Activated CD4-positive, CD25-positive, alpha-beta regulatory T cell treated with anti-CD3 and anti-CD28 coated beads, Interleukin-2, amount 50 U/mL, for 16 hours (primary cell): ENCODE measurements at regions not wholly inside any gene's neighbourhood (a gene's known extent, or its start where the extent isn't known, plus 50 kb on each side); places are given as distances from the start of the nearest gene placed in this dataset.
"Not testable (repeated sequence)": the region's sequence is repeated elsewhere in the genome, so short reads cannot be mapped to it uniquely, and the experiment has no call there.

Experiments
- DNase-seq: peaks from one replicate; pipeline ENCODE4 v3.0.0-alpha.2; 2020; ENCODE audit warnings: low read depth, low spot score

GRCh38 chr2:105497094-105497493 lies 98.2 kb upstream of the FHL2 start:
- no peak for DNase-seq

GRCh38 chr2:105496271-105496670 lies 97.4 kb upstream of the FHL2 start:
- no peak for DNase-seq

GRCh38 chr2:105494683-105495425 lies 96.0 kb upstream of the FHL2 start:
- DNase-seq: no peak

DNA sequence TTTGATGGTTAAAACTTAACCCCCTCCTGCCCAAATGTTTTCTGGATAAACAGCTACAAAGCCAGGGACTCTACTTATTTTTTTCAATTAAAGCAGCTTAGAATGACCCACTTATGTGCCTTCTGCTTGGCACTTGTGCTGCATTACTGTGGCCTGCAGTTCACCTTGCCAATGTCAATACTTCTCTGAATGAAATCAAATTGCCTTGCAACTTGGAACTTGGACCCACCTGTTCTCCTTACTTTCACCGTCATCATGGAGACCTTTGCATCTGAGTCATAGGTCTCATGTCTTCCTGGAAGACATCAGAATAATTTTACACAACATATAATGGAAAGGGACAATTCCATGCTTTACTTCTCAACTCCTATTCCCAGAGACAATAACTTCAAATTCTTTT lies 92.1 kb upstream of the FHL2 start:
- DNase-seq: no peak

GRCh38 chr2:105490204-105490603 lies 91.4 kb upstream of the FHL2 start:
- no peak for DNase-seq

GRCh38 chr2:105489168-105489878 lies 90.5 kb upstream of the FHL2 start:
- no peak for DNase-seq

GRCh38 chr2:105488285-105488684 lies 89.4 kb upstream of the FHL2 start:
- DNase-seq: no peak

- no peak for DNase-seq
Observed at GRCh38 chr2:105487142-105488069, 88.6 kb upstream of the FHL2 start.

GRCh38 chr2:105486762-105487141 lies 87.9 kb upstream of the FHL2 start:
- no peak for DNase-seq

DNA sequence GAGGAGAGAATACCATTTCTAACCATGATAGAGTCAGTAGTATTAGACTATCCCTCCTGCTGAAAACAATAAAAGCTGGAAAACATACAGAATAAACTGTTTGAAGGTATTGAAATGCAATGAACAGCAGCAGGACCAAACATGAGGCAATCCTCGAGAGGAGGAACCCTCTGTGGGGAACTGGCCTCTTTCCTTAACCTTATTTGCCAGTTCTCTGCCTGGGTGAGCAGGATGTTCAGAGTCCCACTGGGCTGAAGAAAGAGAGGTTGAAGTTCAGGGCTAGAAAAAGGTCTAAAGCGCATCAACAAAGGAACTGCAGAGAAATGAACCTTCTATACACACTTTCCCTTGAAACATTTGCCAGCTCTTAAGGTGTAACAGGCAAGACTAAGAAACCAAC lies 79.8 kb upstream of the FHL2 start:
- no peak for DNase-seq

GRCh38 chr2:105477050-105477620 lies 78.3 kb upstream of the FHL2 start:
- DNase-seq: not testable (repeated sequence)

DNA sequence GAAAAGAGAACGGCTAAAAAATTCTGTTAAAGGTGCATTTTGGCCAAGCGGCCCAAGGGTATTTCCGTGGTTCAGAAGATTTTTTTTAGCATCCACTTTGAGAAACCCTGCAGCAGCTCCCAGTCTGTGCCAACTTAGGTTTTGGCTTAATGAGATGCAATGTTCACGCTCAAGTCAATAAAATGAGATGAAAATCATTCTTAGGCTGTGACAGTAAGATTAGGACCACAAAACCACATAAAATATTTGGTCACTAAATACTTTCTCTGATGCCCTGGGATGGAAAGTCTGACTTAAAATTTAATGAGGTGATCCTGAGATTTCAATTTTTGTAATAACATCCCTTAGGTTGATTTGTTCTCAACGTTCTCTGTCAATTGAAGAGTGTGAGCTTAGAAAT lies 74.2 kb upstream of the FHL2 start:
- no peak for DNase-seq

GRCh38 chr2:105470979-105471378 lies 72.1 kb upstream of the FHL2 start:
- DNase-seq: no peak

- DNase-seq: no peak
Observed at GRCh38 chr2:105469781-105470180, 70.9 kb upstream of the FHL2 start.

DNA sequence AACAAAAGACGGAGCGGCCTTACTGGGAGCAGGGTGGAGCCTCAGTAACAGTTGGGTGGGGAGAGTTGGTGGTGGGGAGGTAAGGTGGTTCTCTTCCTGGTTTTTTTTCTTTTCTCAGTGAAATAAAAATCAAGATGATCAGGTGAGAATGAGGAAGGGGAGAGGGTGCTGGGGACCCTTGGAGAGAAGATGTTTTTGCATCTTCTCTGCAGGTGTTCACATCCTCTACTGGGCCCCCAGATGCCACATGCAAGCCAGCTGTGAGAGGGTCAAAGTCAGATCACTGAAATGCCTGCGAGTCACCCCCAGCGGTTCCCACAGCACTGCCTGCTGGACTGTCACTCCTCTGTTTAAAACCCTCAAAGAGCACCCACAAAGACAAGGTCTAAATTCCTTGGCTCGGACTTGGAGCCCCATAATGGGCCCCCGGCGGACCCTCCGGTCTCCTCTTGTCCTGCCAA lies 69.8 kb upstream of the FHL2 start:
- DNase-seq: no peak

GRCh38 chr2:105464325-105464724 lies 65.5 kb upstream of the FHL2 start:
- DNase-seq: no peak

DNA sequence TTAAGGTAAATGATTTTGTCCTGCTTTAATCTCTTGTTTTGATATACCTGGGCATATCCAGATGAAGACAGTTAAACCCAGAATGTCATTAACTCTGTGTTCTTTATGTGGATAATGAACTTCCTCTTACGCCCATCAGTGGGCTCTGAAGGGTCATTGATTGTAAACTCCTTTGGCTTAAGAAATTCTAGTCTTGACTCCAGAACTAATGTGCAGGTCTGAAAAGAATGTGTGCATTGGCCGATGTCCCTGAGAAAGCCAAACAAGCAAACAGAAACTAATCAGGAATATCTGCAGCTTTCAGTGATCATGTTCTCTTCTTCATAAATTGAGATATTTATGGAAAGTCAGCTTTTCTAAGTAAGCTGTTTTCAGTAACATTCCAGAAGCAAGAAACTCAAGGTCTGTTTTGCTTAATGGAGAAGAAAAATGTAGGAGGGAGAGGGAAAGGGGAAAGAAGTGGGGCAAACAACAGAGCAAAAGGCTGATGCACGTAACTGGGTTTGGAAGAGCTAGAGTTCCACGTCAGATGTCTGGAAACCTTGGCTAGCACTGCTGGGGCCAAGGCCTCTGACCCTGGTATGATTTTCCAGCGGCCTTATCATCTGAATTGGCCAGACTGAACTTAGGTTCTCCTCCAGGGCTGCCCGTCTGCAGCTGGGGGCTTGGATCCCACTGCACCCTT lies 61.3 kb upstream of the FHL2 start:
- no peak for DNase-seq

DNA sequence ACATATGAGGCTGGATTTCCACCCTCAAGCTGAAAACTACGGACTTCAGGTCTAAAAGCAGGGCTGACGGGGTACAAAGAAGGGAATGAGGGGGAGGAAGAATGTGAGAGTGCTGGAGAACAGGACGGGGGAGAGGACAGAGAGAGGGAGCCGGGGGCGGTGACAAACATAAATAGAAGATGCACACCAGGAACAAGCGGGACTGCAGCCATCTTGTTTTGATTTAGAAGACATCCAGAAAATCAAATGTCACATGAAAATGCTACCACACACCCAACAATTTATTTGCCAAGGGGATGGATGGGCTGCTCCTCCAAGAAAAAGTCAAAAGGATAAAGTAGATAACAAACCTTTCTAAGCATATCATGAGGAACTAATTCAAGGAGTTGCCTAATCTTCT lies 59.2 kb upstream of the FHL2 start:
- no peak for DNase-seq

DNA sequence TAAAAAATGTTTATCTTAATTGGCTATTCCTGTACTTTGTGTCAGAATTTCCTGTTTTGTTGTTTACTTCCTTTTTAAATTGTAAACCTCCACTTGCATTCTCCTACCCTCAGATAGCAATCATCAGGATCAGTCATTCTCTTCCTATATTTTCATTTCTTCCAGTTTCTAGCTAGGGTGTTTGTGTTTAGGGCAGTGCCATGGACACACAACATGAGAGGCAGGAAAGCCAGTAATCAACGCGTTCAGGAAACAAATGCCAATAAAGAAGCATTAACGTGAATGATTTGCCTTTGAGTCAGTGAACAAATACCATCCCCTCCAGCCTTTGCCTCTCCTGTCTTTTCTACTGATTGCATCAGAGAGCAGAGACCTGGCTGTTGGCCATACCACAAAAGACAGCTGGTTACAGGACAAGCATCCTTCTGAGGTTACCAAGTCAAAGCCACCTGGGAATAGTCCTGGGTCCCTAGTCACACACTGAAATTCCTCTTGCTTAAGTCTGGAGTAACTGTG lies 56.7 kb upstream of the FHL2 start:
- no peak for DNase-seq

- no peak for DNase-seq
Observed at GRCh38 chr2:105454801-105455485, 56.1 kb upstream of the FHL2 start.
